ENCODE measurements at regions not wholly inside any gene's neighbourhood (a gene's known extent, or its start where the extent isn't known, plus 50 kb on each side); places are given as distances from the start of the nearest gene placed in this dataset.

DNA sequence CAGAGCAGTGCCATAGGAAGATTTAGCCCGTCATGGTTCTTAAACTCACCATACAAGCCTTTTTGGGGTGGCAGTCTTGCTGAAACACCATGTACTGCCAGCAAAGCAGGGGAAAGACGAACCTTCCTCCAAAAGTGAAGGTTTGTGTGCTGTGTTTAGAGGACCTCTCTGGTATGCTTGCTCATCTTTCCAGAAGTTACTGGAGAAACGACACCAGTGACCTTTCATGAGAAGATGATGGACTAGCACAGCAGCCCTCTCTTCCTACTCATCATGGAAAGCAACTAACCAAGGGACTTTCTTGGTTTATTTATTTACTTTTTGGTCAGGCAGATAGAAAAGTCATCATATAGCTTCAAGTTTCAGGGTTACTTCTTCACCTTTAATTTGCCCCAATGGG, 247.4 kb downstream of the PTEN start:
- TF ChIP-seq, protein P1, sequence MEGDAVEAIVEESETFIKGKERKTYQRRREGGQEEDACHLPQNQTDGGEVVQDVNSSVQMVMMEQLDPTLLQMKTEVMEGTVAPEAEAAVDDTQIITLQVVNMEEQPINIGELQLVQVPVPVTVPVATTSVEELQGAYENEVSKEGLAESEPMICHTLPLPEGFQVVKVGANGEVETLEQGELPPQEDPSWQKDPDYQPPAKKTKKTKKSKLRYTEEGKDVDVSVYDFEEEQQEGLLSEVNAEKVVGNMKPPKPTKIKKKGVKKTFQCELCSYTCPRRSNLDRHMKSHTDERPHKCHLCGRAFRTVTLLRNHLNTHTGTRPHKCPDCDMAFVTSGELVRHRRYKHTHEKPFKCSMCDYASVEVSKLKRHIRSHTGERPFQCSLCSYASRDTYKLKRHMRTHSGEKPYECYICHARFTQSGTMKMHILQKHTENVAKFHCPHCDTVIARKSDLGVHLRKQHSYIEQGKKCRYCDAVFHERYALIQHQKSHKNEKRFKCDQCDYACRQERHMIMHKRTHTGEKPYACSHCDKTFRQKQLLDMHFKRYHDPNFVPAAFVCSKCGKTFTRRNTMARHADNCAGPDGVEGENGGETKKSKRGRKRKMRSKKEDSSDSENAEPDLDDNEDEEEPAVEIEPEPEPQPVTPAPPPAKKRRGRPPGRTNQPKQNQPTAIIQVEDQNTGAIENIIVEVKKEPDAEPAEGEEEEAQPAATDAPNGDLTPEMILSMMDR (IDR thresholded peaks at IDR 0.05; ENCODE audit: control insufficient read depth, extremely low read depth, insufficient read depth) = no peak
- no peak for DNase-seq (ENCODE audit: low read depth)

GRCh38 chr10:88111294-88111693, 247.9 kb downstream of the PTEN start:
- DNase-seq (ENCODE audit: low read depth) = no peak
- TF ChIP-seq, protein P1 (IDR thresholded peaks at IDR 0.05; ENCODE audit: control insufficient read depth, extremely low read depth, insufficient read depth) = no peak
- no peak overlapping the region for H3K4me3 ChIP-seq (ENCODE audit: low read depth, low read length)

More for the DNA sequence above, 247.4 kb downstream of the PTEN start:
- H3K4me3 ChIP-seq (ENCODE audit: low read depth, low read length) = no peak overlapping the region

GRCh38 chr10:88113232-88113631, 249.8 kb downstream of the PTEN start:
- TF ChIP-seq, protein P1 (IDR thresholded peaks at IDR 0.05; ENCODE audit: control insufficient read depth, extremely low read depth, insufficient read depth) = no peak
- no peak overlapping the region for H3K4me3 ChIP-seq (ENCODE audit: low read depth, low read length)
- no peak for DNase-seq (ENCODE audit: low read depth)

DNA sequence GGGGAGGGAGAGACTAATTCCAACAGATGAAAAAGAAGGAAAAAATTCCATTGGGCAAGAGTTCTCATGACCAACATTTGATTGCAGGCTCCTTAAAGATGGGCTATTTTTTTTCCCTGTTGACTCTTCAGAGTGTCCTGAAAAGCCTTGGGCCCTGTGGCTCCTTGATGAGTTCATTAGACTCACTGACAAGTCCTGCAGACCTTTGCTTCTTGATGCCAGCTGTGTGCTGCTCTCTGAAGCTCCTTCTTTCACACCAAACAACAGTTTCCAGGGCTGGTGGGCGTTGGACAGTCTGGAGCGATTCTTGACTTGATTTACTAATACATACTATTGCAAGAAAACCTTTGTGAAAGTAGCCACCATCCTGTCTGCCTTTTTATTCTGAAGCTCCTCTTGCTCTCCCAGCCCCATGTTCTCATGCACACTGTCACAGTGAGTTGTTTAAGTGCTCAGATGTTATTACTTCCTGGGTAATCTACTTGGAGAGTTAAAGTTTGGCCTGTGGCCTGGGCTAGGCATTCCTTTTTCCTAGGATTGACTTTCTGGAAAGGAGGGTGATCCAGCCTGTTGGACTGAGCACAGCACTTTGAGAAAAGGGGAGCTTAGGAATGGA, 250.3 kb downstream of the PTEN start:
- no peak for DNase-seq (ENCODE audit: low read depth)
- TF ChIP-seq, protein P1 (IDR thresholded peaks at IDR 0.05; ENCODE audit: control insufficient read depth, extremely low read depth, insufficient read depth) = no peak
- H3K4me3 ChIP-seq (ENCODE audit: low read depth, low read length) = no peak overlapping the region

DNA sequence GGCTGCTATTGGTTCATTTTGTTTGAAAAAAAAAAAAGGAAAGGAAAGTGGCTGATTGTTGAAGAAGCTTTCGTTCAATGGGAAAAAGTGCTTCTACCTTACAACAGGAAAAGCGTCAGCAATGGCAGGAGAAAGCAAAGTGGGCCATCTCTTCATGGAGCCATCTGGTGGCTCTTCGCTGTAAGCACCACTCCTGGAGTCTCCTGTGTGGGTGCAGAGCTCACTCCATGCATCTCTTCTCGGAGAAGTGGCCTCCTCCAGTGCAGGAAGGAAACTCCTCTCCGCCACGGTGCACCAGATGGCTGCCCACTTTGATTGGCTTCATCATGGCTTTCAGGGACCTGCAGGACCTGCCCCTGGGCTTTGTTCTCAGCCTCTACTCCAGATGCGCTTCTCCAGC, 250.9 kb downstream of the PTEN start:
- no peak overlapping the region for H3K4me3 ChIP-seq (ENCODE audit: low read depth, low read length)
- no peak for DNase-seq (ENCODE audit: low read depth)
- TF ChIP-seq, protein P1 (IDR thresholded peaks at IDR 0.05; ENCODE audit: control insufficient read depth, extremely low read depth, insufficient read depth) = 0 out of 2 replicates have a peak, but pooled peaks have one; percentile 17

DNA sequence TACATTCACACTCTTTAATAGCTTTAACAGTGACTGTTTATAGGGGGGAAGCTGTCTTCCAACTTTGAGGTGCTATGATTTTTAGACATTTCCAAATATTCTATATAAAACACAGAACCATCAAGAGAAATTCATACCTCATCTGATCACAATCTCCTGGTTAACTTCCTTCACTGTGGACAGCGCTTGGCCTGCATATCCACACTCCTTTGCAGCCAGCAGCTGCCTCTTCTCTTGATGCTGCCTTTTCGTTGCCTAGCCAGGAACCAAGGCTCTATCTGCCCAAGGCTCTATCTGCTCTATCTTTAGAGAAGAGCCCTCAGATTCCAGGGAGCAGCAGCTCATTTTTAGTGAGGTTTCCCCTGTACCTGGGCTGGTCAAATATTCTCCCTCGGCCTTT, 252.0 kb downstream of the PTEN start:
- TF ChIP-seq, protein P1 (IDR thresholded peaks at IDR 0.05; ENCODE audit: control insufficient read depth, extremely low read depth, insufficient read depth) = no peak
- no peak for DNase-seq (ENCODE audit: low read depth)
- no peak overlapping the region for H3K4me3 ChIP-seq (ENCODE audit: low read depth, low read length)

DNA sequence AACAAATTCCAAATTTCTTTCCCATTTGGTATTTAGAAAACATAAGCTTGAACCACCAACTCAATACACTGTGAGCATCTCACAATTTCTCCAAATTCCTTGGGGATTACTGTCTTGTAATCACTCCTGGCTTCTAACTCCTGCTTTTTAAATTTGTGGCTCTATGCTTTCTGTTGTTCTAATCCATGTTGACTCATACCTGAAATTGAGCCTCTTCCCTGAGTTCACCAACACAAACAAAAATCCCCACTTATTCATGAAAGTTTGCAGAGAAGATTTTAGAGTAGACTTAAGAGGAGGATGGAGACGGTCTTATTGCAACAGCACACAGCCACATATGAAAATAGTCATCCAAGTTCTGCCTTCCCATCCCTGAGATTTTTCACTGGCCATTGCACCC, 252.5 kb downstream of the PTEN start:
- DNase-seq (ENCODE audit: low read depth) = no peak
- TF ChIP-seq, protein P1 (IDR thresholded peaks at IDR 0.05; ENCODE audit: control insufficient read depth, extremely low read depth, insufficient read depth) = no peak
- no peak overlapping the region for H3K4me3 ChIP-seq (ENCODE audit: low read depth, low read length)

All from LNCaP clone FGC (cell line).